H1 (cell line): ENCODE measurements at regions not wholly inside any gene's neighbourhood (a gene's known extent, or its start where the extent isn't known, plus 50 kb on each side); places are given as distances from the start of the nearest gene placed in this dataset.

ENCODE experiments used
- CTCF ChIA-PET: fragments of 300-600 bp; sonication (Branson Sonifier 250); formaldehyde crosslinking; loops from one replicate; lab custom pipeline; 2021; ENCODE audit not compliant: partially characterized antibody; lab: Charles Lee
- POLR2A ChIA-PET: fragments of 300-600 bp; sonication (Branson Sonifier 250); formaldehyde crosslinking; loops from one replicate; lab custom pipeline; 2021; ENCODE audit warnings: inconsistent platforms; ENCODE audit not compliant: partially characterized antibody; lab: Charles Lee
- DNase-seq, 2 experiments: peaks; one replicate each; pipeline versions ENCODE4 v3.0.0 to v3.0.0-alpha.2; 2010 to 2022; ENCODE audit warnings: low spot score in 2 of 2, low read depth in 1 of 2, mixed read lengths in 1 of 2
- FAIRE-seq: peaks from 2 replicates; lab custom pipeline; 2011; peaks lifted over from hg19 to GRCh38; lab: Jason Lieb, UNC
- H2AFZ ChIP-seq: 2 replicates; pipeline ENCODE4 v1.8.1; 2012; ENCODE audit warnings: low read length, inconsistent platforms
- H2AK5ac ChIP-seq: 2 replicates; pipeline ENCODE4 v1.6.1; 2013; ENCODE audit warnings: low read depth, low read length
- H2BK120ac ChIP-seq: replicated peaks from 2 replicates; pipeline ENCODE3; 2013; ENCODE audit warnings: low read depth, low read length, inconsistent platforms
- H2BK12ac ChIP-seq: 2 replicates; pipeline ENCODE4 v1.6.1; 2013; ENCODE audit warnings: low read depth, low read length
- H2BK15ac ChIP-seq: 2 replicates; pipeline ENCODE4 v1.6.1; 2013; ENCODE audit warnings: low read length
- H2BK20ac ChIP-seq: 2 replicates; pipeline ENCODE4 v1.6.1; 2013; ENCODE audit warnings: low read length
- H2BK5ac ChIP-seq: 2 replicates; pipeline ENCODE4 v1.6.1; 2013; ENCODE audit warnings: low read depth, low read length
- H3K14ac ChIP-seq: 2 replicates; pipeline ENCODE4 v1.6.1; 2013; ENCODE audit warnings: inconsistent platforms; ENCODE audit not compliant: insufficient read length
- H3K18ac ChIP-seq: 2 replicates; pipeline ENCODE4 v1.6.1; 2013; ENCODE audit warnings: low read length; ENCODE audit errors: extremely low read depth
- H3K23ac ChIP-seq: 2 replicates; pipeline ENCODE4 v1.6.1; 2013; ENCODE audit warnings: inconsistent platforms; ENCODE audit not compliant: insufficient read length
- H3K23me2 ChIP-seq: 2 replicates; pipeline ENCODE4 v1.6.1; 2013; ENCODE audit warnings: low read depth, low read length
- H3K27ac ChIP-seq: 2 replicates; pipeline ENCODE4 v1.6.1; 2011; ENCODE audit warnings: low read depth, low read length, inconsistent platforms
- H3K27me3 ChIP-seq, 4 experiments: replicated peaks in 1 of 4; 1 replicate in 1 of 4; 2 replicates in 3 of 4; pipeline versions ENCODE4 v1.6.1 to v1.8.1; 2011 to 2013; ENCODE audit warnings: low read length in 3 of 4, mild to moderate bottlenecking in 3 of 4, inconsistent platforms in 2 of 4, mixed read lengths in 2 of 4, moderate library complexity in 1 of 4; ENCODE audit not compliant: control insufficient read depth in 3 of 4, insufficient read depth in 3 of 4; ENCODE audit errors: extremely low read depth in 1 of 4
- H3K36me3 ChIP-seq, 4 experiments: 2 replicates each; pipeline versions ENCODE4 v1.6.1 to v1.8.1; 2011 to 2013; ENCODE audit warnings: mild to moderate bottlenecking in 4 of 4, low read length in 3 of 4, moderate library complexity in 2 of 4, control low read depth in 1 of 4, inconsistent platforms in 1 of 4; ENCODE audit not compliant: insufficient read depth in 4 of 4, control insufficient read depth in 2 of 4
- H3K4ac ChIP-seq: replicated peaks from 2 replicates; pipeline ENCODE3; 2013; ENCODE audit warnings: low read length, low read depth, mixed read lengths, inconsistent platforms; ENCODE audit not compliant: insufficient read length
- H3K4me1 ChIP-seq, 4 experiments: replicated peaks in 1 of 4; 1 replicate in 1 of 4; 2 replicates in 3 of 4; pipeline versions ENCODE4 v1.6.1 to v1.8.1; 2011 to 2013; ENCODE audit warnings: low read length in 3 of 4, inconsistent platforms in 2 of 4, mixed read lengths in 1 of 4; ENCODE audit not compliant: insufficient read depth in 4 of 4, control insufficient read depth in 3 of 4
- H3K4me2 ChIP-seq, 2 experiments: 2 replicates each; pipeline versions ENCODE4 v1.6.1 to v1.8.1; 2011 to 2013; ENCODE audit warnings: low read depth in 2 of 2, low read length in 2 of 2, control low read depth in 1 of 2, inconsistent platforms in 1 of 2, mild to moderate bottlenecking in 1 of 2; ENCODE audit not compliant: insufficient read depth in 1 of 2
- H3K4me3 ChIP-seq, 4 experiments: fragments of 200-600, 300-600 bp in 1 of 4; sonication (generic), shearing (Covaris generic), sonication (Bioruptor Twin) in 1 of 4; 2 replicates each; pipeline versions ENCODE4 v1.5.1 to v1.8.1; 2011 to 2016; ENCODE audit warnings: low read length in 4 of 4, low read depth in 3 of 4, control low read depth in 2 of 4, inconsistent platforms in 2 of 4, mild to moderate bottlenecking in 2 of 4, mixed read lengths in 1 of 4, moderate library complexity in 1 of 4; ENCODE audit not compliant: insufficient read depth in 2 of 4; ENCODE audit errors: extremely low read depth in 1 of 4
- H3K56ac ChIP-seq: replicated peaks from 2 replicates; pipeline ENCODE3; 2013; ENCODE audit warnings: low read depth, mild to moderate bottlenecking, mixed read lengths, low read length, inconsistent platforms; ENCODE audit not compliant: insufficient read length
- H3K79me1 ChIP-seq: 2 replicates; pipeline ENCODE4 v1.6.1; 2013; ENCODE audit warnings: low read depth, low read length, control low read depth
- H3K79me2 ChIP-seq, 2 experiments: 2 replicates each; pipeline versions ENCODE4 v1.6.1 to v1.8.1; 2012 to 2013; ENCODE audit warnings: low read length in 2 of 2, mild to moderate bottlenecking in 2 of 2, inconsistent platforms in 1 of 2; ENCODE audit not compliant: insufficient read depth in 2 of 2, control insufficient read depth in 1 of 2
- H3K9ac ChIP-seq, 4 experiments: replicated peaks in 1 of 4; 1 replicate in 1 of 4; 2 replicates in 3 of 4; pipeline versions ENCODE4 v1.6.1 to v1.8.1; 2011 to 2013; ENCODE audit warnings: low read depth in 3 of 4, low read length in 3 of 4, control low read depth in 2 of 4, mild to moderate bottlenecking in 2 of 4, moderate library complexity in 2 of 4, inconsistent platforms in 1 of 4; ENCODE audit errors: extremely low read depth in 1 of 4
- H3K9me3 ChIP-seq, 2 experiments: 2 replicates each; pipeline versions ENCODE4 v1.6.1 to v1.8.1; 2012 to 2013; ENCODE audit warnings: mild to moderate bottlenecking in 2 of 2, moderate library complexity in 2 of 2, control low read depth in 1 of 2, inconsistent platforms in 1 of 2, low read depth in 1 of 2, low read length in 1 of 2, mixed read lengths in 1 of 2; ENCODE audit not compliant: insufficient read depth in 2 of 2
- H4K20me1 ChIP-seq, 2 experiments: replicated peaks in 1 of 2; 2 replicates each; pipeline versions ENCODE3 to v1.8.1; 2011 to 2013; ENCODE audit warnings: inconsistent platforms in 2 of 2, low read length in 2 of 2, mild to moderate bottlenecking in 1 of 2; ENCODE audit not compliant: insufficient read depth in 2 of 2, control insufficient read depth in 1 of 2
- H4K5ac ChIP-seq: 2 replicates; pipeline ENCODE4 v1.6.1; 2013; ENCODE audit warnings: low read length, low read depth, mixed read lengths, inconsistent platforms; ENCODE audit not compliant: insufficient read length
- H4K8ac ChIP-seq: 2 replicates; pipeline ENCODE4 v1.8.0; 2013; ENCODE audit warnings: mild to moderate bottlenecking, moderate library complexity, low read length, inconsistent platforms; ENCODE audit not compliant: insufficient read depth; ENCODE audit errors: extremely low read depth
- H4K91ac ChIP-seq: replicated peaks from 2 replicates; pipeline ENCODE3; 2013; ENCODE audit warnings: low read length, mixed read lengths, inconsistent platforms; ENCODE audit not compliant: insufficient read length
- CEBPB ChIP-seq: IDR thresholded peaks from 2 replicates; pipeline ENCODE4 v1.6.1; 2012; ENCODE audit warnings: low read depth, low read length
- RNF2 ChIP-seq: fragments of 200-900, 300-1000 bp; sonication (generic); IDR thresholded peaks from 2 replicates; pipeline ENCODE4 v1.7.1; 2016; ENCODE audit warnings: borderline replicate concordance, low read depth, mild to moderate bottlenecking, antibody characterized with exemption, low read length; ENCODE audit not compliant: poor library complexity, severe bottlenecking; ENCODE audit errors: missing control alignments
- WGBS, 2 experiments: shearing (Covaris generic) in 1 of 2; methylation state at CpG; one replicate each; pipeline versions ENCODE4 v1.1.6 to v1.1.7; 2013 to 2015; ENCODE audit warnings: low lambda C conversion rate in 2 of 2, mixed read lengths in 2 of 2, inconsistent platforms in 1 of 2, low coverage in 1 of 2, missing lambda C conversion rate in 1 of 2; ENCODE audit not compliant: insufficient replicate concordance in 2 of 2, insufficient coverage in 1 of 2, insufficient read length in 1 of 2; ENCODE audit errors: extremely low coverage in 1 of 2, missing lambda C conversion rate in 1 of 2; 5-methylcytosine and 5-hydroxymethylcytosine counted together

GRCh38 chr5:159533197-159533596 is 202.9 kb upstream of the IL12B start:
- Histone ChIP-seq H2BK120ac (no peak overlapping the region), H4K20me1 (no peaks in the 10 kb centered on the region), H4K8ac (no peak overlapping the region), H3K23me2 (no peaks in the 10 kb centered on the region; the same call in 1 of the 2 replicates), H3K79me1 (no peaks in the 10 kb centered on the region), H3K23ac (no peak overlapping the region), H3K56ac (no peak overlapping the region), H3K4me3 (no peak overlapping the region), H2AK5ac (no peak overlapping the region), H3K36me3 (no peaks in the 10 kb centered on the region; a peak in 1 of 8 replicates), H3K27me3 (no peaks in the 10 kb centered on the region), H4K5ac (no peak overlapping the region), H3K4me1 (no peaks in the 10 kb centered on the region), H2BK5ac (no peak overlapping the region), H3K4ac (no peak overlapping the region), H3K14ac (no peak overlapping the region), H3K4me2 (no peak overlapping the region), H3K18ac (no peak overlapping the region), H4K91ac (no peak overlapping the region), H3K79me2 (no peaks in the 10 kb centered on the region), H2BK12ac (no peak overlapping the region), H3K9me3 (peaks cover 8 to 10% of the 10 kb centered on the region in 2 experiments; a peak in 2 of 4 replicates), H3K27ac (no peak overlapping the region), H2AFZ (no peak overlapping the region), H2BK15ac (no peak overlapping the region), H3K9ac (no peak overlapping the region), H2BK20ac (no peak overlapping the region)
- FAIRE-seq (no peak), DNase-seq (no peak)
- no peak for TF ChIP-seq CEBPB
- no peak for TF ChIP-seq RNF2
- CTCF ChIA-PET = interaction anchor here (1.4 to 1.7 kb wide), 3 partner anchors 8 to 18 kb away, joined by 3 to 10 read pairs (median 4); no protein-coding TSS in a partner anchor
- 94% methylated on average over 6 of the region's 6 CpGs; no CpG with 5 or more reads in 1 of the 2 experiments for WGBS, 2 experiments
- POLR2A ChIA-PET = no interaction called here
